Lower lobe of right lung (tissue), 2 donors: ENCODE measurements at regions not wholly inside any gene's neighbourhood (a gene's known extent, or its start where the extent isn't known, plus 50 kb on each side); places are given as distances from the start of the nearest gene placed in this dataset.

Experiments used
- ATAC-seq, 2 donors: fragments of 200-7000 bp; cut with Tn5 transposase; one replicate each; pipeline ENCODE4 v1.9.1; 2020 to 2022; ENCODE audit warnings: mild to moderate bottlenecking in 2 of 2, moderate library complexity in 2 of 2
- DNase-seq: peaks from one replicate; pipeline ENCODE4 v3.0.0-alpha.2; 2020
- H3K27ac ChIP-seq: fragments of 200-600 bp; one replicate; pipeline ENCODE4 v1.8.0; 2022
- H3K27me3 ChIP-seq: fragments of 200-600 bp; one replicate; pipeline ENCODE4 v1.8.0; 2022; ENCODE audit warnings: low read depth
- H3K36me3 ChIP-seq: fragments of 200-600 bp; one replicate; pipeline ENCODE4 v1.8.0; 2022; ENCODE audit warnings: mild to moderate bottlenecking
- H3K4me1 ChIP-seq: fragments of 200-600 bp; one replicate; pipeline ENCODE4 v1.8.0; 2022
- H3K4me3 ChIP-seq: fragments of 200-600 bp; one replicate; pipeline ENCODE4 v1.8.0; 2022; ENCODE audit warnings: mild to moderate bottlenecking
- H3K9me3 ChIP-seq: fragments of 200-600 bp; one replicate; pipeline ENCODE4 v1.8.0; 2022
- CTCF ChIP-seq: fragments of 200-600 bp; IDR thresholded peaks from one replicate; pipeline ENCODE4 v1.8.0; 2022; ENCODE audit warnings: antibody characterized with exemption, mild to moderate bottlenecking
- intact Hi-C: fragments of 100-400 bp; cut with DNase I; formaldehyde crosslinking; loops from one replicate; pipeline ENCODE4 v1.11.0; 2022
- donor health status: DM: no; HTN: yes; CAD: no; lungs with severe emphysema.

GRCh38 chr7:46257761-46258448, 336.8 kb upstream of the IGFBP3 start:
- Histone ChIP-seq H3K27ac (no peak overlapping the region), H3K9me3 (peaks cover 22% of the 10 kb centered on the region), H3K27me3 (no peaks in the 10 kb centered on the region), H3K36me3 (no peaks in the 10 kb centered on the region), H3K4me3 (no peak overlapping the region), H3K4me1 (no peaks in the 10 kb centered on the region)
- no peak for DNase-seq
- no peak for ATAC-seq
- intact Hi-C loops = no loop called here
- TF ChIP-seq CTCF = no peak

- Histone ChIP-seq H3K4me1 (no peaks in the 10 kb centered on the region), H3K27ac (no peak overlapping the region), H3K9me3 (peaks cover 16% of the 10 kb centered on the region), H3K4me3 (no peak overlapping the region), H3K36me3 (no peaks in the 10 kb centered on the region), H3K27me3 (no peaks in the 10 kb centered on the region)
- DNase-seq (no peak), ATAC-seq (no peak)
- intact Hi-C loops = no loop called here
- TF ChIP-seq CTCF = no peak
These were observed 336.0 kb upstream of the IGFBP3 start for GRCh38 chr7:46256870-46257661.

- no peak for DNase-seq
- no peak for TF ChIP-seq CTCF
- H3K9me3 ChIP-seq = no peaks in the 10 kb centered on the region
- H3K4me1 ChIP-seq = no peaks in the 10 kb centered on the region
- H3K4me3 ChIP-seq = no peak overlapping the region
- H3K36me3 ChIP-seq = no peaks in the 10 kb centered on the region
- no peaks in the 10 kb centered on the region for H3K27me3 ChIP-seq
- H3K27ac ChIP-seq = no peak overlapping the region
- intact Hi-C loops = no loop called here
- ATAC-seq = no peak
These were observed 332.4 kb upstream of the IGFBP3 start for GRCh38 chr7:46253520-46253919.

GRCh38 chr7:46247664-46248063, 326.6 kb upstream of the IGFBP3 start:
- no peaks in the 10 kb centered on the region for H3K27me3 ChIP-seq
- no peak for TF ChIP-seq CTCF
- no peaks in the 10 kb centered on the region for H3K4me1 ChIP-seq
- intact Hi-C loops = no loop called here
- H3K4me3 ChIP-seq = no peak overlapping the region
- H3K36me3 ChIP-seq = no peaks in the 10 kb centered on the region
- H3K9me3 ChIP-seq = no peaks in the 10 kb centered on the region
- H3K27ac ChIP-seq = no peak overlapping the region
- DNase-seq (no peak), ATAC-seq (no peak)

GRCh38 chr7:46245586-46246111, 324.6 kb upstream of the IGFBP3 start:
- H3K27me3 ChIP-seq = no peaks in the 10 kb centered on the region
- no peak for DNase-seq
- intact Hi-C loops = no loop called here
- H3K27ac ChIP-seq = no peak overlapping the region
- no peaks in the 10 kb centered on the region for H3K36me3 ChIP-seq
- H3K4me3 ChIP-seq = no peak overlapping the region
- TF ChIP-seq CTCF = no peak
- H3K9me3 ChIP-seq = no peaks in the 10 kb centered on the region
- H3K4me1 ChIP-seq = no peaks in the 10 kb centered on the region
- ATAC-seq = no peak
